Activated CD8-positive, alpha-beta memory T cell treated with anti-CD3 and anti-CD28 coated beads, Interleukin-2, amount 50 U/mL, for 48 hours (primary cell): ENCODE measurements at regions not wholly inside any gene's neighbourhood (a gene's known extent, or its start where the extent isn't known, plus 50 kb on each side); places are given as distances from the start of the nearest gene placed in this dataset.
"Not testable (repeated sequence)": the region's sequence is repeated elsewhere in the genome, so short reads cannot be mapped to it uniquely, and the experiment has no call there.

Source experiments
- DNase-seq: peaks from one replicate; pipeline ENCODE4 v3.0.0-alpha.2; 2020

DNA sequence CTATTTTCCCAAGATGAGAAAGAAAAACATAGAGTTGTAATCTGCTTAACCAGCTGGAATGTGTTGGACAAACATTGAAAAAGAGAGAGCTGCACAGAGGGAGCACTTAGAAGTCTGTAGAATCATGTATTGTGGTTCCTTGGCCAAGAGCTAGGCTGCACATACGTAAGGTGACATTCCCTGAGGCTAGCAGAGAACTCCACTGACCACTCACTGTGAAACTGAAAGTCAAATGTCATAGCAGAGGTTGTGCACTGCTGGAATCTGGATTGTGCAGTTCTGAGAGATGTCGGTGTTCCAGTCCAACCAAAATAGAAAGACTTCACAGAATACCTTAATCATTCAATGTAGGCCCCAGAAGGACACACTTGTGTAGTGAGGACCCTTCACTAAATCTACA, 772.8 kb upstream of the RAG2 start:
- no peak for DNase-seq

- no peak for DNase-seq
These were observed 766.3 kb upstream of the RAG2 start for GRCh38 chr11:37364246-37364839.

GRCh38 chr11:37353192-37353591, 755.2 kb upstream of the RAG2 start:
- no peak for DNase-seq

DNA sequence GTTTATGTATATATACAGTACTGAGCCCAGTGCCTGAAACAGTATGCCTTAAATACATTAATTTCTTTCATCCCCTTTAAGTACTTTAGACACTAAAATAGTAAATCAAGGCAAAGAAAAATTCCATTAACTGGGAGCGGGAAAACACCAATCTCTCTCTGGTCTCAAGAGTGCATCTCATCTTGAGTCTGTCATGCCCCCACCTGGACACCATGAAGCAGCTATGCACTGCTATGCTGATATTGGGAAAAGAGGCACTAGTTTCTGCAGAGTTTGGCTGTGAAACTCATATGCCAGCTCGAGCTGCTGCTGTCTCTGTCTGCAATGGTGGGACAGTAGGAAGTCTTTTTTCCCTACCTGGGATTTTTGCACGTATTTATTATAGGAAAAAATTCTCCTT, 754.4 kb upstream of the RAG2 start:
- DNase-seq: no peak

- DNase-seq: no peak
These were observed 745.3 kb upstream of the RAG2 start for GRCh38 chr11:37343290-37343689.

DNA sequence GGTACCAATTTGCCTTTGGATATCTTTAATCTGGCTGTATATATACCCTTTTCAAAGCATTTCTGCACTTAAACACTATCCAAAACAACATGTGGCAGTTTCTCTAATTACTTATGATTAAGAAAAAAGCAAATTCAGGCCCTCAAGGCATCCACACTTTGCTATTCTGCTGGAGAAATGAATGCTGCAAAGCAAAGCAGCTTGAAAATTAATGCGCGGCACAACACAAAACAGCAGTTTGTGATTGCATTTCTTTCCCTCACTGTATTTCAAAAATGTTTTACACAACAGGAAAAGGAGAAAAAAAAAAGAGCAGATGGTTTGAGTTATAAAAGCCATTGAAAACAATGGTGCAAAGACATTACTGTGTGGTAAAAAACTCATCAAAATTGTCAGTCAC, 738.4 kb upstream of the RAG2 start:
- DNase-seq: no peak

DNA sequence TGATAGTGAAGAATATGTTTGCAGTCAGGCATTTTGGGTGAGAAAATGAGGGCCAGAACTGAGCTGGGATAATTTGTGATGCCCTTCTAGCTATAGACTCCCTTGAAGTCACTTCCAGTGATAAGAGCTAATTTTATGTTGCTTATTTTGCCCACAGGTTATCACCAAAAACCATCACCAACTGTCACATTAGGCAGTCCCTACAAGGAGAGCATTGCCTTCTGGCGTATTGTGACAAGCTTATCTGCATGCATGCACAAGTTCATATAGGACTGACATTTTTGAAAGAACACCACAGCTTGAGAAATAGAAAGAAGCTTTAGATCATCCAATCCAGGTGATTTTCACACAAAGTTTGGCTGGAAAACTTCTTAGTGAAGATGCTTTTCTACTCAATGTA, 735.3 kb upstream of the RAG2 start:
- no peak for DNase-seq

- no peak for DNase-seq
These were observed 725.8 kb upstream of the RAG2 start for GRCh38 chr11:37323843-37324242.

- DNase-seq: no peak
These were observed 724.5 kb upstream of the RAG2 start for GRCh38 chr11:37322333-37323194.

DNA sequence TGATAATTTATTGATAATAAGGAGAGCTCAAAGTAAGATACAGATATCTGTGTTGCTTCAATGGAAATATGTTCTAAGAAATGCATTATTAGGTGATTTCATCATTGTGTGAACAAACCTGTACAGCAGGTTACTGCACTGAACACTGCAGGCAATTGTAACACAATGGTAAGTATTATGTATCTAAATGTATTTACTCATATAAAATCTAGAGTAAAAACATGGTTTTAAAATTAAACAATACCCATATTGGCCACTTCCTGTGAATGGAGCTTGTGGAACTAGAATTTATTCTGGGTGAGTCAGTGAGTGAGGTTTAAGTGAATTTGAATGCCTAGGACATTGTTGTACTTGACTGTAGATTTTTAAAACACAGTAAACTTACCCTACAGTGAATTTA, 722.9 kb upstream of the RAG2 start:
- no peak for DNase-seq

GRCh38 chr11:37317803-37318202, 719.8 kb upstream of the RAG2 start:
- no peak for DNase-seq

- no peak for DNase-seq
These were observed 715.2 kb upstream of the RAG2 start for GRCh38 chr11:37313266-37313665.

GRCh38 chr11:37306563-37306962, 708.5 kb upstream of the RAG2 start:
- DNase-seq: no peak

DNA sequence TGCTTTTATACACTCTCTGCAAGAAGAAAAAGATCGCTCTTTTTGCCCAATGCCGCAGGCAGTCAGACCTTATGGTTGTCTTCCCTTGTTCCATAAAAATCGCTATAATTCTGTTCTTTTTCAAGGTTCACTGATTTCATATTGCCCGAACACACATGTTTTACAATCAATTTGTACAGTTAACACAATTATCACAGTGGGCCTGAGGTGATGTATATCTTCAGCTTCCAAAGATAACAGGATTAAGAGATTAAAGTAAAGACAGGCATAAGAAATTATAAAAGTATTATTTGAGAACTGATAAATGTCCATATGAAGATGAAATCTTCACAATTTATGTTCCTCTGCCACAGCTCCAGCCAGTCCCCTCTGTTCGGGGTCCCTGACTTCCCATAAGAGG, 703.4 kb upstream of the RAG2 start:
- DNase-seq: not testable (repeated sequence)

GRCh38 chr11:37298173-37298572, 700.1 kb upstream of the RAG2 start:
- no peak for DNase-seq

DNA sequence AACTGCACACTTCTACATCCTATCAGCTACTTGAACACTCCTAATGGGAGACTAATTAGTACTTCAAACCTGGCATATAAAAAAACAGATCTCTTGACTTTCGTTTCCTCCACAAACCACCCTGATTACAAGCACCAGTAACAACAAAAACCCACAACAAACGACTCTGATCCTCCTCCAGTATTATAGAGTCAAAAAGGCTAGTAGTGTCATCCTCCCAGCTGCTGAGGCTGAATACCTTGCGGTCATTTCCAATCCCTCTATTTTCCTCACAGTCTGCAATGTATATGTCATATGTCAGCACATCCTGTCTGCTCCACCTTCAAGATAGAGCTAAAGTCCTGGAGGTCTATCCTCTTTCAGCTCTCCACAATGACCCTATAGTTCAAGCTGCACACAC, 688.9 kb upstream of the RAG2 start:
- DNase-seq: no peak

GRCh38 chr11:37282367-37282766, 684.3 kb upstream of the RAG2 start:
- DNase-seq: no peak

GRCh38 chr11:37280200-37280599, 682.2 kb upstream of the RAG2 start:
- DNase-seq: no peak

DNA sequence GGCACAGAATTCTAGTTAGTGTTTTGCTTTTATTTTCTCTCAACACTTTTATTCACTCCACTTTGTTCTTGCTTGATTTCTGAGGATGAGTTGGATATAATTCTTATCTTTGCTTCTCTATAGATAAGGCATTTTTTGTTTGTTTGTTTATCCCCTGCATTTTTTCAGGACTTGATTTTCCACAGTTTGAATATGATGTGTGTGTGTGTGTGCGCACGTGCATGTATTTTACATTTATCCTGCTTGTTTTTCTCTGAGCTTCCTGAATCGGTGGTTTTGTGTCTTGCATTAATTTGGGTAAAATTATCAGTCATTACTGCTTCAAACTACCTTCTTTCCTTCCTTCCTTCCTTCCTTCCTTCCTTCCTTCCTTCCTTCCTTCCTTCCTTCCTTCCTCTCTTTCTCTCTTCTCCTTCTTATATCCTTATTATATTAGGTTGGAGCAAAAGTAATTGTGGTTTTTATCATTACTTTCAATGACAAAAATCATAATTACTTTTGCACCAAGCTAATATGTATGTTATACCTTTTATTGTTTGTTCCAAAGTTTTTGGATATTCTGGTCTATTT, 679.9 kb upstream of the RAG2 start:
- no peak for DNase-seq

GRCh38 chr11:37264783-37265182, 666.7 kb upstream of the RAG2 start:
- DNase-seq: no peak

DNA sequence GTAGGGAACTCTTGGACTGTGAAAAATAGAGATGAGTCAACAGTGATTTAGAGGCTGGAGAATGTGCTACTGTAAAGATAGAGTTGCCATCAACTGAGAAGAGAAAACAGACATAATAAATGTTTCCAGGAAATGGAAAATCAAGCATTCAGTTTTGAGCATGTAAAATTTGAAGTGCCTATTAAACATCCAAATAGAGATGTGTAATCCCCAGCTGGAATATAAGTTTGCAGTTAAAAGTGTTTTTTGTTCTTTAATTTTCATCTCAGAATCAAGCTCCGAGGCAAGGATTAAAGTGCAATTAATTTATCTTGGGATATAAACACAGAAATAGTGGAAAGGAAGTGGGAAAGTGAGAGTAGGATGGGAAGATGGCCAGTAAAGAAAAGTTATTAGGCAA, 666.0 kb upstream of the RAG2 start:
- DNase-seq: no peak

DNA sequence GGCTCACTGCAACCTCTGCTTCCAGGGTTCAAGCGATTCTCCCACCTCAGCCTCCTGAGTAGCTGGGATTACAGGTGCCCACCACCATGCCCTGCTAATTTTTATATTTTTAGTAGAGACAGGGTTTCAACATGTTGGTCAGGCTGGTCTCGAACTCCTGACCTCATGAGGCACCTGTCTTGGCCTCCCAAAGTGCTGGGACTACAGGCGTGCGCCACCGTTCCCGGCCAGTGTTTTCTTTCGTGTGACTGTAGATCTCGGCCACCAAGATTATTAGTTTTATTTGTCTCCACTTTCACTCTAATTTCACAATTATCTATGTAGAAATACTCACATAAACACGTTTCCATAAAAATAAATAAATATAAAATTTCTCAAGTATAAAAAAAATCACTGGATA, 665.4 kb upstream of the RAG2 start:
- DNase-seq: not testable (repeated sequence)

- no peak for DNase-seq
These were observed 661.7 kb upstream of the RAG2 start for GRCh38 chr11:37259734-37260133.

DNA sequence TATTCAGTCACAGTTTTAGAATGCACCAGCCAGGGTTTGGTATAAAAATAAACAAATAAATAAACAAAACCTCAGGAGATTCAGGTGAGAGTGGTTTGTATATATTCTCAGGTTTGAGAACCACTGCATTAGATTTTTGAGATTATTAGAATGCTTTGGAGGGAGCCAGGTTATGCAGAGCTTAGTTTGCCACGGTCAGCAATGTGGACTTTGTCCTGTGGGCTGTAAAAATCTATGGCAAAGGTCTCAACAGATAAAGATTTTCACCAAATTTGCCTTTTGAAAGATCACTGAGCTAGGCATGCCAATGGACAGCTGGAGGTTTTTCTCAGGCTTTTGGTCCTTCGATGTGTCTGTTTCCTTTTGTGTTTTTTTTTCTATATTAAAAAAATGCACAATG, 650.1 kb upstream of the RAG2 start:
- DNase-seq: no peak
